C4-2B (cell line): ENCODE measurements at regions not wholly inside any gene's neighbourhood (a gene's known extent, or its start where the extent isn't known, plus 50 kb on each side); places are given as distances from the start of the nearest gene placed in this dataset.

Experiments
- H3K27ac ChIP-seq: fragments of 450-650 bp; 2 replicates; pipeline ENCODE4 v1.5.1; 2017
- ZFX ChIP-seq: fragments of 450-650 bp; IDR thresholded peaks from 2 replicates; pipeline ENCODE4 v1.6.1; 2017
- TF ChIP-seq, protein P1 (sequence below): fragments of 450-650 bp; conservative IDR thresholded peaks from 2 replicates; pipeline ENCODE4 v1.5.1; 2017; ENCODE audit warnings: mild to moderate bottlenecking

DNA sequence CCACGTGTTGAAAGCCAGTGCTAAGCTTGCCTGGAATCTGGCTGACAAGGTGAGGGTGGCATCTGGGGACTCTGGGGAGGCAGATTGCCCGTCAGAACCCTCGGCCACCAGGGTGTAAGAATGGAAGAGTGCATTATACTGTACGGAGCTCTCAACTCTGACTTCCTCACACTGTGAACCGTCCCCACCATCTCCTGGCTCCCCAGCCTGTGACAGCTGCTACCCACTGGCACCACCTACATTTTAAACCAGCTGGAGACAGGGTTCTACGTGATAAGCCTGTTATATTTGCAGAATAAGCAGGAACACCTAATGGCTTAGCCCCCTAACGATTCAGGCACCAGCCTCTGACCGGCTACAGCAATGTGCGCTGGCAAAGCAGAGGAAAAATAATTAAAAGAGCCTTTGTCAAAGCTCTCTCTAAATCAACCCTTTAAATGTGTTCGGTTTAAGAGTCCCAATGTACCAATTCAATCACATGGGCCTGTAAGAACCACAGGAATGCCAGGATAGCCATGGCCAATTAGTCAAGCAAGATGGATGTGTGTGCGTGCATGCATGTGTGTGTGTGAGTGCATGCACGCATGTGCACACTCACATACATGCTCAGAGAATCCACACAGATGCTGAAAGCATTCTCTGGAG lies 89.1 kb upstream of the TAB2 start:
- H3K27ac ChIP-seq = no peak overlapping the region
- no peak for TF ChIP-seq ZFX
- TF ChIP-seq, protein P1, sequence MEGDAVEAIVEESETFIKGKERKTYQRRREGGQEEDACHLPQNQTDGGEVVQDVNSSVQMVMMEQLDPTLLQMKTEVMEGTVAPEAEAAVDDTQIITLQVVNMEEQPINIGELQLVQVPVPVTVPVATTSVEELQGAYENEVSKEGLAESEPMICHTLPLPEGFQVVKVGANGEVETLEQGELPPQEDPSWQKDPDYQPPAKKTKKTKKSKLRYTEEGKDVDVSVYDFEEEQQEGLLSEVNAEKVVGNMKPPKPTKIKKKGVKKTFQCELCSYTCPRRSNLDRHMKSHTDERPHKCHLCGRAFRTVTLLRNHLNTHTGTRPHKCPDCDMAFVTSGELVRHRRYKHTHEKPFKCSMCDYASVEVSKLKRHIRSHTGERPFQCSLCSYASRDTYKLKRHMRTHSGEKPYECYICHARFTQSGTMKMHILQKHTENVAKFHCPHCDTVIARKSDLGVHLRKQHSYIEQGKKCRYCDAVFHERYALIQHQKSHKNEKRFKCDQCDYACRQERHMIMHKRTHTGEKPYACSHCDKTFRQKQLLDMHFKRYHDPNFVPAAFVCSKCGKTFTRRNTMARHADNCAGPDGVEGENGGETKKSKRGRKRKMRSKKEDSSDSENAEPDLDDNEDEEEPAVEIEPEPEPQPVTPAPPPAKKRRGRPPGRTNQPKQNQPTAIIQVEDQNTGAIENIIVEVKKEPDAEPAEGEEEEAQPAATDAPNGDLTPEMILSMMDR = no peak

DNA sequence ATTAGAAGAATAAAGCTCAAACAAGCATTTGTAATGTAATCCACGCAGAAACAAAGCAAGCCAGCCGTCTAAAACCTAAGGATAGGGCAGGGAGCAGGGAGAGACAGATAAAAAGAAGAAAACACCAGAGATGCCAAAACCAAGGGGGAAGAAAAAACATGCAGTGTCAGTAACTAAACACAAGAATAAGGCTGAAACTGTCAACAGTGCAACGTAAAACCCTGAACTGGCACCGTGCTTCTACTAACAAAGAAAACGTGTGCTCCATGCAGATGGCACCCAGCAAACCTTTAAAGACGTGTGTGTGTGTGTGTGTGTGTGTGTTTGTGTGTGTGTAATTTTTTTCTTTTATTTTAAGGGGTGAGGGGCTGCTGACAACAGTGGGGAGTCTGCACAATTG lies 88.4 kb upstream of the TAB2 start:
- no peak overlapping the region for H3K27ac ChIP-seq
- TF ChIP-seq ZFX = no peak
- TF ChIP-seq, protein P1 = no peak

DNA sequence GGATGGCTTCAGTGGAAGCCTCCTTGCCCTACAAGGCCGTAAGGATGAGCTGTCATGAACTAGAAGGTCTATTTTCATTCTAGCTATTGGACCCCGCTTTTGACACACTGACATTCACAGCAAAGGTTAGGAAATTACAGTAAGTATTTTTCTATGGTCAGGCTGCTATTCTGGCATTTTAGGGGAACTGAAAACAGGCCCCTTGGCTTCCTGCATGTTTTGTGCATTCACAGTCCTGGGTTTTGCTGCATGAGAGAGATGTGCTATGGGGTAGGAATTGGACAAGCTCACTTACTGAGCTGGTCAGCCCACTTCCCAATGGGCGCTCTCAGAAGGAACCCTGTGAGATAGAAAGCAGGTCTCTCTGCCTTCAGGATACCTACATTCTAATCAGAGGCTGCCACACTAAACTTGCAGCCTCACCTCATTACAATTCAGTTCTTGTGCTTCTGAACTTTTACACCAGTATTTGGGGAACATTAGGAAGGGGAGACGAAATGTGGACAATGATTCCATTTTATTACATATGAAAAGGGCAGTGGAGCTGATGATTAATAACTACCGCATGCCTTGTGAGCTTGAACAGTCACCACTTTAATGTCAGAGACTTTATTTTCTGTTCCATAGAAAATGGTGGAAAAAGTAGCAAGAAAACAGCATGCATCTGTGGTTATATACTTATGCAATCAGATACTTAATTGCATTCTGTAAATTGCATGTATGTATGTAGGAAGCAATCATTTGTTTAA lies 86.6 kb upstream of the TAB2 start:
- TF ChIP-seq, protein P1 = no peak
- no peak for TF ChIP-seq ZFX
- no peak overlapping the region for H3K27ac ChIP-seq

DNA sequence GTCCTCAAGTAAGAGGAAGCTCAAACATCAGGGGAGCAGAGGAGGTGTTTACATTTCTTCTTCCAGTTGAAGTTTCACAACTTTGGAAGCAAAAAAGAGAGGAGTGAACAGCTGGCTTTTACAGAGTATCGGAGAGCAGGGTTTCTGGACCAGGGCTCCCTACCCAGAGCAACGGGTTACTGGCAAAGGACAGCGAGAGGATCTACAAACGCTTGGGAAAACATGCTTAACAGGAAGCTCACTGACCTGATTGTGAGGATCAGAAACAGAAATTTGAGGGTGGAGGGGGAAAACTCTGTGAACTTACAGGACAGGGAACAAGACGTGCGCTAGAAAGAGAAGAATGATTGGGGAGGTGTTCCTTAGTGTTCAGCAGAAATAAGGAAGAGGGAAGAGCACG lies 85.7 kb upstream of the TAB2 start:
- no peak overlapping the region for H3K27ac ChIP-seq
- TF ChIP-seq, protein P1 = no peak
- TF ChIP-seq ZFX = no peak

DNA sequence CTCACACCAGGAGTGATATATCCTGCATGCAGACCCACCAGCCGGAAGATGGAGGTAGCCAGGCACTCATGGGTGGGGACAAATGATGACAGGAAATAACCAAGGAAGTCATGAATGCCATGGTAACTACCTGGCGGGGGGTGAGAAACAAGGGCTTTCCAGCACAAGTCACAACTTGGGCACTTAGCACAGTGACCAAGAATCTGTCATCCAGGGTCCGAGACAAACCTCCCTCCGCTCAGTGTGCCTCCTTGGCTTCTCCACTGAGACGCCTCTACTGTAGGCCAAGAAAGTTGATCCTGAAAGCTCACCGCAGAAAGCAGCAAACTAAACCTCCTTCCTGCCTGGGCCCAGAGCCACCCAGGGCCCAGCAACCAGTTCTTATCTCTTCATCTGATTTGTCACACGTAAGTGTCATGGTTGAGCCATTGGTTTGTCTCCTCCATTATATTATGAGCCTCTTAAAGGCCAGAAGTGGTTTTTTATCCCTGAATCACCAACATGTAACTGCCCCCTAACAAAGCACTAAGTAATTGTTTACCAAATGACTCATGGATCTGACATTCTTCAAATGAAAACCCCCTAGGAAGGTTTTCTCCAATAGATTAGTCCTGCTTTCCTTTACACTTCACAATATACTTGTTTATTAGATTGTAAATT lies 84.3 kb upstream of the TAB2 start:
- no peak overlapping the region for H3K27ac ChIP-seq

DNA sequence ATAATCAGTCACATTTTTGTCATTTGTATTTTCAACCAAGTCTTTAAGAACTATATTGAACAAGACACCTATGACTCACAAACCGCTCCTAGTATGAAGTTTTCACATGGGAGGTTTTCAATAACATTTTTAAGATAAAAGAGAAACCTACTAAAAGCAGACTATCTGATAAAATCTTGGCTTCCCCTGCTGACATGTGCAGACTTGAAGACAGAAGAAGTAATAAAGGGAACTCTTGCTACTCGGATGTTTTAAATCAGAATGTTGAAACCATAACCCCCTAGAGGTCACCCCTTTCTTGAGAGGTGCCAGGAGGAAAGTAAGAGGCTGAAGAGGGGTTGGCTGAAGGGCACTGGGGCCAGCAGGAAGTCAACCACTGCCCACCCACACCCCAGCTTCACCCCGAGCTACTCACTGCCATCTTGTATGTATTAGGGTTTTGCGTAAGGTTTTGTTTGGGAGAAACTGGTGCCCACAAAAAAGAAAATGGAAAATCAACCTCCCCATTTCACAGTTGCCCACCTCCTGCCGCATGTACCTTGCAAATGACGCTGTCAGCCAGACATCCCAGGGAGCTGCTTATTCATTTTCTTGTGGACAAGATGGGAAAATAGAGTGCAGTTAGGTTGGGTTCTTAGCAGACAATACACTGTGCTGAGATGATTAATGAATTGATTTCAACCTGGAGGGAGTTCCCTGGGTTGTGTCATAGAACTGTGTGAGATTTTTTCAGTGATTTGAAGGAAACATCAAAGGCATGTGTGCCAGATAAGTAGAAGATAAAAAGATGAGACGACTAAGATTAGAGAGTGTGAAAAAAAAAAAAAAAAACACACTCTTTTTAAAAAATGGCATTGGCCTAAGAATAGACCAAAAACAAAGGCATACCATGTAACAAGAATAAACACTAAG lies 83.2 kb upstream of the TAB2 start:
- no peak overlapping the region for H3K27ac ChIP-seq

More for the DNA sequence above, 84.3 kb upstream of the TAB2 start:
- TF ChIP-seq, protein P1 = no peak
- TF ChIP-seq ZFX = no peak

More for the DNA sequence above, 83.2 kb upstream of the TAB2 start:
- TF ChIP-seq, protein P1 = no peak
- no peak for TF ChIP-seq ZFX
